ENCODE measurements at regions not wholly inside any gene's neighbourhood (a gene's known extent, or its start where the extent isn't known, plus 50 kb on each side); places are given as distances from the start of the nearest gene placed in this dataset.

DNA sequence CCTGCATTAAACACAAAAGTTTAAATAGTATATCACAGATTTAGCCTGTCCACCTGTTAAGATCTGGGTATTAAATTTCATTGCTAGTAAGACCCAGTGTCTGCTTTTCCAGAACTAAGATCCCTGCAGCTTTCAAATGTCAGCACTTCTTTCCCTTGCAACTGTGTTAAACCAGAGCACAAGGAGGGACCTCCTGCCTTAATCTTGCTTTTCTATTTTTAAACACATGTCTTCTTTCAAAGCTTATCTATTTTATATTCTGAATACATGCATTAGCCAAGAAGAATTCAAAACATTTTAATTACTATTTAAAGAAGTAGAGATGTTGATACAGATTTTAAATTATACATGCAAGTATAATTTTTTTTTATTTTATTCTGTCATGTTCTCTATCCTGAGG lies 315.1 kb downstream of the ARPP21 start:
- no peaks in the 10 kb centered on the region for H3K36me3 ChIP-seq (ENCODE audit: control insufficient read depth, insufficient read depth, low read length)
- no peak overlapping the region for H2AFZ ChIP-seq (ENCODE audit: low read length)
- no peaks in the 10 kb centered on the region for H3K9me3 ChIP-seq (ENCODE audit: control insufficient read depth, insufficient read depth, low read depth, low read length)
- no peak for DNase-seq (ENCODE audit: low read depth in 2 of 2)
- no peak overlapping the region for H3K9ac ChIP-seq (ENCODE audit: insufficient read depth, low read length)
- no peaks in the 10 kb centered on the region for H4K20me1 ChIP-seq (ENCODE audit: control insufficient read depth, extremely low read depth, insufficient read depth, low read length)
- H3K4me3 ChIP-seq (replicated peaks in 1 of 4; ENCODE audit: control extremely low read depth in 1 of 4, insufficient read depth in 1 of 4, low read depth in 3 of 4, low read length in 4 of 4): no peak overlapping the region
- no peaks in the 10 kb centered on the region for H3K27me3 ChIP-seq (ENCODE audit: control insufficient read depth, insufficient read depth, low read length)
- no peaks in the 10 kb centered on the region for H3K79me2 ChIP-seq (ENCODE audit: control insufficient read depth, insufficient read depth, low read length)
- no peak overlapping the region for H3K27ac ChIP-seq (ENCODE audit: insufficient read depth, low read length)
- TF ChIP-seq EZH2 (IDR thresholded peaks at IDR 0.05; ENCODE audit: low read length, missing control alignments): no peak
- TF ChIP-seq CTCF (conservative IDR thresholded peaks at IDR 0.05 in 1 of 2, IDR thresholded peaks at IDR 0.05 in 1 of 2; ENCODE audit: low read depth in 1 of 2, low read length in 2 of 2): no peak
- H3K4me2 ChIP-seq (ENCODE audit: extremely low read depth, insufficient read depth, low read length): no peak overlapping the region
- no peaks in the 10 kb centered on the region for H3K4me1 ChIP-seq (ENCODE audit: control insufficient read depth, extremely low read depth, insufficient read depth, low read length)

GRCh38 chr3:35965908-35966307 lies 326.6 kb downstream of the ARPP21 start:
- no peak overlapping the region for H3K4me2 ChIP-seq (ENCODE audit: extremely low read depth, insufficient read depth, low read length)
- peak; percentile 44 to 68 for DNase-seq (ENCODE audit: low read depth in 2 of 2)

DNA sequence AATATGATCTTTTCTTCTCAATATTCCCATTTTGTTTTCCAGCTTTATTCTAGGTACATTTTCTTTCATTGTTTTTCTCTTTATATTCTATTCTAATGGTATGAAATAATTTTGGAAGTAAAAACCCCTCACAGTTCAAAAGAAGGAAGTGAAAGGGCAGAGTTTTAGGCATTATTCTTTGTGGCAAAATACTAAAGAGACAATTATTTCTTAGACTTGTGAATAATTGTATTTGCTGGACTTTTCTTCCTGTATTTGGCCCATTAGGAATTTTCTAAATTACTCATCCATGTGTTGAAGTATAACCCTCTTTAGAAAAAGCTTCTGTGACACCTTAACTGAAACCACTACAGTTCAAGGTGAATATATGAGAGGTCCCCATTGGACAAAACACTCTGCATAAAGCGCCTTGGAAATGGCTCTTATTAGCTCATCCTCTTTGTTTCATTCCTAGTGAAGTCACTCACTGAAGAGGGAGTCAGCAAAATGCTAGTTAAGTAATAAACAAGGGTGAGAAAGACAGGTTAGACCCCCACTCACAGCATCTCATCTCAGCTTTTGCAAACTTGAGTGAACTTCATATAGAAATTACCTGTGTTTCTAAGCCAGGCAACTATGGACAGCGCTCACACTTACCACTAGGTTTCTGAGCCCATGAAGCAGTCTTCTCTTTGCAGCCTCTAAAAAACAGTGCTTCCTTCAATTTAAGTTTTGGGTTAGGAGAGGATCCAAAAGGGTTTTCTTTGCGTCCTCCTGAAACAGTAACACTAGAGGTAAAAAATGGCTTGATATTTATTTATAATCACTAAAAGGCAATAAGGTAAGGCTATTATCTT lies 327.5 kb downstream of the ARPP21 start:
- no peak overlapping the region for H2AFZ ChIP-seq (ENCODE audit: low read length)
- TF ChIP-seq EZH2 (IDR thresholded peaks at IDR 0.05; ENCODE audit: low read length, missing control alignments): no peak
- peak in 1 of 2 donors; percentile 1 for TF ChIP-seq CTCF (conservative IDR thresholded peaks at IDR 0.05 in 1 of 2, IDR thresholded peaks at IDR 0.05 in 1 of 2; ENCODE audit: low read depth in 1 of 2, low read length in 2 of 2)
- no peak overlapping the region for H3K4me2 ChIP-seq (ENCODE audit: extremely low read depth, insufficient read depth, low read length)
- H3K27ac ChIP-seq (ENCODE audit: insufficient read depth, low read length): no peak overlapping the region
- no peaks in the 10 kb centered on the region for H3K79me2 ChIP-seq (ENCODE audit: control insufficient read depth, insufficient read depth, low read length)
- no peak overlapping the region for H3K4me3 ChIP-seq (replicated peaks in 1 of 4; ENCODE audit: control extremely low read depth in 1 of 4, insufficient read depth in 1 of 4, low read depth in 3 of 4, low read length in 4 of 4)
- no peaks in the 10 kb centered on the region for H3K27me3 ChIP-seq (ENCODE audit: control insufficient read depth, insufficient read depth, low read length)
- no peak for DNase-seq (ENCODE audit: low read depth in 2 of 2)
- no peaks in the 10 kb centered on the region for H3K36me3 ChIP-seq (ENCODE audit: control insufficient read depth, insufficient read depth, low read length)
- H3K9ac ChIP-seq (ENCODE audit: insufficient read depth, low read length): no peak overlapping the region
- H3K4me1 ChIP-seq (ENCODE audit: control insufficient read depth, extremely low read depth, insufficient read depth, low read length): no peaks in the 10 kb centered on the region
- no peaks in the 10 kb centered on the region for H4K20me1 ChIP-seq (ENCODE audit: control insufficient read depth, extremely low read depth, insufficient read depth, low read length)
- no peaks in the 10 kb centered on the region for H3K9me3 ChIP-seq (ENCODE audit: control insufficient read depth, insufficient read depth, low read depth, low read length)

More at GRCh38 chr3:35965908-35966307, 326.6 kb downstream of the ARPP21 start:
- TF ChIP-seq CTCF (conservative IDR thresholded peaks at IDR 0.05 in 1 of 2, IDR thresholded peaks at IDR 0.05 in 1 of 2; ENCODE audit: low read depth in 1 of 2, low read length in 2 of 2) (peak; percentile 64 to 66), EZH2 (IDR thresholded peaks at IDR 0.05; ENCODE audit: low read length, missing control alignments) (no peak)
- Histone ChIP-seq H4K20me1 (ENCODE audit: control insufficient read depth, extremely low read depth, insufficient read depth, low read length) (no peaks in the 10 kb centered on the region), H2AFZ (ENCODE audit: low read length) (no peak overlapping the region), H3K79me2 (ENCODE audit: control insufficient read depth, insufficient read depth, low read length) (no peaks in the 10 kb centered on the region), H3K9me3 (ENCODE audit: control insufficient read depth, insufficient read depth, low read depth, low read length) (no peaks in the 10 kb centered on the region), H3K36me3 (ENCODE audit: control insufficient read depth, insufficient read depth, low read length) (no peaks in the 10 kb centered on the region), H3K27ac (ENCODE audit: insufficient read depth, low read length) (no peak overlapping the region), H3K4me3 (replicated peaks in 1 of 4; ENCODE audit: control extremely low read depth in 1 of 4, insufficient read depth in 1 of 4, low read depth in 3 of 4, low read length in 4 of 4) (no peak overlapping the region), H3K9ac (ENCODE audit: insufficient read depth, low read length) (no peak overlapping the region), H3K4me1 (ENCODE audit: control insufficient read depth, extremely low read depth, insufficient read depth, low read length) (no peaks in the 10 kb centered on the region), H3K27me3 (ENCODE audit: control insufficient read depth, insufficient read depth, low read length) (no peaks in the 10 kb centered on the region)
